ENCODE measurements at regions not wholly inside any gene's neighbourhood (a gene's known extent, or its start where the extent isn't known, plus 50 kb on each side); places are given as distances from the start of the nearest gene placed in this dataset.

DNA sequence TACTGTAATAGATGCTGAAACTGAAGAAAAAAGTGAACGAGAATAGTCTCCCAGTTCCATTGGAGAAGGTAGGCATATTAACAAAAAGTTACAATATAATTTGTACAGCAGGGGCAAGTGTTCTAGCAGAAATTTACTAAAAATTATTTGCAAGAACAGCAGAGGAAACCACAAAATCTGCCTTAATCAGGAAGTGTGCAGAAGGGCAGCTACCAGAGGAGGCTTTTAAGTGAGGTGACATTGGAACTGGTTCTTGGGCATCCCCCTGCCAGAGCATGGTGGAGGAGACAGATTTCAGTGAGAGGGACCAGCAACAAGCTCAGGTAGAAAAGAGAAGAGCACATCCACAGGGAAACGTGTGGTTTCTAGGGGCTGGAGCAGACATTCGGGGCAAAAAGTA is 279.3 kb upstream of the CAMK1G start:
- Histone ChIP-seq H3F3A (ENCODE audit: insufficient read depth, low read length) (no peaks in the 10 kb centered on the region), H3K79me2 (ENCODE audit: low read length) (no peaks in the 10 kb centered on the region), H3K4me1 (ENCODE audit: low read length) (no peaks in the 10 kb centered on the region), H3K9me2 (replicated peaks; ENCODE audit: insufficient read depth, low read length) (no peaks in the 10 kb centered on the region), H3K9me3 (replicated peaks; ENCODE audit: insufficient read depth, low read length) (no peaks in the 10 kb centered on the region), H3K27ac (ENCODE audit: low read length) (no peak overlapping the region), H4K20me1 (ENCODE audit: insufficient read depth, low read length) (no peaks in the 10 kb centered on the region), H3K4me2 (ENCODE audit: low read depth, low read length) (no peak overlapping the region), H3K27me3 (replicated peaks; ENCODE audit: insufficient read depth, low read length) (no peaks in the 10 kb centered on the region), H3K9ac (ENCODE audit: low read length) (no peak overlapping the region), H2AFZ (ENCODE audit: low read length) (no peak overlapping the region), H3K36me3 (replicated peaks; ENCODE audit: insufficient read depth, low read length) (no peaks in the 10 kb centered on the region), H3K4me3 (ENCODE audit: low read length) (no peak overlapping the region)
- DNase-seq, result no peak
- TF ChIP-seq EZH2 (optimal IDR thresholded peaks at IDR 0.05; ENCODE audit: low read depth, low read length) (no peak), EZH2phosphoT487 (IDR thresholded peaks at IDR 0.05; ENCODE audit: low read length) (no peak)
- TF ChIP-seq, protein P1, sequence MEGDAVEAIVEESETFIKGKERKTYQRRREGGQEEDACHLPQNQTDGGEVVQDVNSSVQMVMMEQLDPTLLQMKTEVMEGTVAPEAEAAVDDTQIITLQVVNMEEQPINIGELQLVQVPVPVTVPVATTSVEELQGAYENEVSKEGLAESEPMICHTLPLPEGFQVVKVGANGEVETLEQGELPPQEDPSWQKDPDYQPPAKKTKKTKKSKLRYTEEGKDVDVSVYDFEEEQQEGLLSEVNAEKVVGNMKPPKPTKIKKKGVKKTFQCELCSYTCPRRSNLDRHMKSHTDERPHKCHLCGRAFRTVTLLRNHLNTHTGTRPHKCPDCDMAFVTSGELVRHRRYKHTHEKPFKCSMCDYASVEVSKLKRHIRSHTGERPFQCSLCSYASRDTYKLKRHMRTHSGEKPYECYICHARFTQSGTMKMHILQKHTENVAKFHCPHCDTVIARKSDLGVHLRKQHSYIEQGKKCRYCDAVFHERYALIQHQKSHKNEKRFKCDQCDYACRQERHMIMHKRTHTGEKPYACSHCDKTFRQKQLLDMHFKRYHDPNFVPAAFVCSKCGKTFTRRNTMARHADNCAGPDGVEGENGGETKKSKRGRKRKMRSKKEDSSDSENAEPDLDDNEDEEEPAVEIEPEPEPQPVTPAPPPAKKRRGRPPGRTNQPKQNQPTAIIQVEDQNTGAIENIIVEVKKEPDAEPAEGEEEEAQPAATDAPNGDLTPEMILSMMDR (IDR thresholded peaks at IDR 0.05; ENCODE audit: low read length), result no peak

DNA sequence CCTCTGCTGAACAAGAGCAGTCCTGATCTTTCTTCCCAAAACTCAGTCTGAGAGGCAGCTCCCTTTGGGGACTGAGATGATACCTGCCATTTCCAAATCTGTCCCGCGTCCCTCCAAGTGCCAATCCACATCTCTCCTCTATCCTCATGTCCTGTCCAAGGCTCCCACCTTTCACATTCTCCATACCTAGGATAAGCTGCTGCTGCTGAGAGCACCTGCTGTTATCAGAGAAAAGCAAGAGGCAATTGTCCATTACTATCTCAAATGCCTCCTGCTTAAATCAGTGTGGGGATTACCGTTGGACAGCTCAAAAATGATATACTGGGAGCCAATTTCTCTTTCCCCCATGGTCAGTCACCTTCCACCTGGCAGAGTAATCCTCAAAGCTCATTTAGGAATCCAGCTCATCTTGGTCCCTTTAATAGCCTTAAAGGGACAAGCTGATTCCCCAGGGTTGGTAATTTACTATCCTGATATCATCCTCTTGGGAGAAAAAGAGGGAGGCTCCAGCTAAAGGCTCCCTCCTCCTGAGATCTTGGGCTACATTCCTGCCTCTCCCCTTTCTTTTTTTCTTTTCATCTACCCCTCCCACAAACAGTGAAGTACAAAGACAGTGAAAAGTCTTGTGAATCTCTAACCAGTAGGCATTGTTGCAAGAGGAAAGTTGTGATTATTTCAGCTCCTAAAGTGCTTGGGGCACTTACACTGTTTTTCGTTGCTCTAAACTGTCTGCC is 278.1 kb upstream of the CAMK1G start:
- H3K9me2 ChIP-seq (replicated peaks; ENCODE audit: insufficient read depth, low read length), result no peaks in the 10 kb centered on the region
- H4K20me1 ChIP-seq (ENCODE audit: insufficient read depth, low read length), result no peaks in the 10 kb centered on the region
- no peak for TF ChIP-seq EZH2phosphoT487 (IDR thresholded peaks at IDR 0.05; ENCODE audit: low read length)
- H3K9me3 ChIP-seq (replicated peaks; ENCODE audit: insufficient read depth, low read length), result no peaks in the 10 kb centered on the region
- H3K36me3 ChIP-seq (replicated peaks; ENCODE audit: insufficient read depth, low read length), result no peaks in the 10 kb centered on the region
- H3K9ac ChIP-seq (ENCODE audit: low read length), result no peak overlapping the region
- no peaks in the 10 kb centered on the region for H3K27me3 ChIP-seq (replicated peaks; ENCODE audit: insufficient read depth, low read length)
- H3F3A ChIP-seq (ENCODE audit: insufficient read depth, low read length), result no peaks in the 10 kb centered on the region
- H3K4me2 ChIP-seq (ENCODE audit: low read depth, low read length), result no peak overlapping the region
- no peaks in the 10 kb centered on the region for H3K79me2 ChIP-seq (ENCODE audit: low read length)
- no peak overlapping the region for H2AFZ ChIP-seq (ENCODE audit: low read length)
- no peaks in the 10 kb centered on the region for H3K4me1 ChIP-seq (ENCODE audit: low read length)
- DNase-seq, result no peak
- no peak overlapping the region for H3K27ac ChIP-seq (ENCODE audit: low read length)
- H3K4me3 ChIP-seq (ENCODE audit: low read length), result no peak overlapping the region

DNA sequence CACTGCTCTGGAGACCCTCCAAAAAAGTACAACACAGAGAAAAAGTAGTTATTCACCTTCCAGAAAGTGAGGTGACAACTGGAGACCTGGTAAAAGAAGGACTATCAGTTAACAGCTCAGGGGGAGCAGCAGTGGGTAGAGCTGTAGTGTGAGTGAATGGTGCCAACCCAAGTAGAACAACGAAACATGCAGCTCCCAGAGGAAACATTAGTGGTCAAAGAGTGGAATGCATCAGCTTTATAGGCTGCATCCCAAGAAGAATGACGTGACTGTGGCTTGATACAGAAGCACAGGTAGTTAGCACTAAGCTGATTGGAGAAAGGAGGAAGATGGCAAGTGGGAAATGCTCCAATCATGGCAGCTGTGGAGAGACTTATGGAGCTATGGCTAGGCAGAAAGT is 275.7 kb upstream of the CAMK1G start:
- H3K9me3 ChIP-seq (replicated peaks; ENCODE audit: insufficient read depth, low read length), result no peaks in the 10 kb centered on the region
- DNase-seq, result no peak
- no peak overlapping the region for H3K27ac ChIP-seq (ENCODE audit: low read length)
- H2AFZ ChIP-seq (ENCODE audit: low read length), result no peak overlapping the region
- H3K4me1 ChIP-seq (ENCODE audit: low read length), result no peaks in the 10 kb centered on the region
- H3K27me3 ChIP-seq (replicated peaks; ENCODE audit: insufficient read depth, low read length), result no peaks in the 10 kb centered on the region
- H3K9me2 ChIP-seq (replicated peaks; ENCODE audit: insufficient read depth, low read length), result no peaks in the 10 kb centered on the region
- H3K4me3 ChIP-seq (ENCODE audit: low read length), result no peak overlapping the region
- H3K4me2 ChIP-seq (ENCODE audit: low read depth, low read length), result no peak overlapping the region
- no peaks in the 10 kb centered on the region for H3F3A ChIP-seq (ENCODE audit: insufficient read depth, low read length)
- H3K79me2 ChIP-seq (ENCODE audit: low read length), result no peaks in the 10 kb centered on the region
- TF ChIP-seq, protein P1 (IDR thresholded peaks at IDR 0.05; ENCODE audit: low read length), result no peak
- no peak for TF ChIP-seq EZH2 (optimal IDR thresholded peaks at IDR 0.05; ENCODE audit: low read depth, low read length)
- no peak for TF ChIP-seq EZH2phosphoT487 (IDR thresholded peaks at IDR 0.05; ENCODE audit: low read length)
- no peaks in the 10 kb centered on the region for H4K20me1 ChIP-seq (ENCODE audit: insufficient read depth, low read length)
- H3K9ac ChIP-seq (ENCODE audit: low read length), result no peak overlapping the region
- H3K36me3 ChIP-seq (replicated peaks; ENCODE audit: insufficient read depth, low read length), result no peaks in the 10 kb centered on the region

DNA sequence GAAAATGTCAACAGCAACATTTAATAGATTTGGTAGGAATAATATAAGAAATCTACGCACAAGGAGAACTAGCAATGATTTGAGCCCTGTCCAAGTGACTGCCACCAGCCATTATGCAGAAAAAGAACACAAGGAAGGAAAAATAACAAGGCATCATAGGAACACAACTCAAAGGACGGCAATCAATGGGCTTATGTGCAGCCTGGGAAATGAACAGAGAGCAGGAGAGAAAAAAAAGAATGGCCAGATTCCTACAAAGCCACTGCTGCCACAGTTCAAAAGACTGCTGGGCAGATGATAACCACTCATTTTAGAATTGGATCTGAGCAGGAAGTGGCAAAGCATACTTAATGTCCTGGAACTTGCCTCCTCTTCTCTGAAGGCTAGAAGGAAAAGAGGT is 274.3 kb upstream of the CAMK1G start:
- no peaks in the 10 kb centered on the region for H3K27me3 ChIP-seq (replicated peaks; ENCODE audit: insufficient read depth, low read length)
- no peaks in the 10 kb centered on the region for H3K9me3 ChIP-seq (replicated peaks; ENCODE audit: insufficient read depth, low read length)
- H3K4me3 ChIP-seq (ENCODE audit: low read length), result no peak overlapping the region
- TF ChIP-seq, protein P1 (IDR thresholded peaks at IDR 0.05; ENCODE audit: low read length), result no peak
- TF ChIP-seq EZH2phosphoT487 (IDR thresholded peaks at IDR 0.05; ENCODE audit: low read length) (no peak), EZH2 (optimal IDR thresholded peaks at IDR 0.05; ENCODE audit: low read depth, low read length) (no peak)
- H3K9ac ChIP-seq (ENCODE audit: low read length), result no peak overlapping the region
- no peaks in the 10 kb centered on the region for H3K36me3 ChIP-seq (replicated peaks; ENCODE audit: insufficient read depth, low read length)
- no peak for DNase-seq
- H3K27ac ChIP-seq (ENCODE audit: low read length), result no peak overlapping the region
- H3K79me2 ChIP-seq (ENCODE audit: low read length), result no peaks in the 10 kb centered on the region
- no peak overlapping the region for H2AFZ ChIP-seq (ENCODE audit: low read length)
- no peaks in the 10 kb centered on the region for H3K9me2 ChIP-seq (replicated peaks; ENCODE audit: insufficient read depth, low read length)
- H3K4me1 ChIP-seq (ENCODE audit: low read length), result no peaks in the 10 kb centered on the region
- H3F3A ChIP-seq (ENCODE audit: insufficient read depth, low read length), result no peaks in the 10 kb centered on the region
- no peak overlapping the region for H3K4me2 ChIP-seq (ENCODE audit: low read depth, low read length)
- no peaks in the 10 kb centered on the region for H4K20me1 ChIP-seq (ENCODE audit: insufficient read depth, low read length)

Measured in MM.1S (cell line).